GM18520 (cell line): ENCODE measurements at regions not wholly inside any gene's neighbourhood (a gene's known extent, or its start where the extent isn't known, plus 50 kb on each side); places are given as distances from the start of the nearest gene placed in this dataset.

Experiments
- ATAC-seq: cut with Tn5 transposase; IDR thresholded peaks from one replicate; pipeline ENCODE4 v1.9.1; 2021; ENCODE audit not compliant: unreplicated experiment

DNA sequence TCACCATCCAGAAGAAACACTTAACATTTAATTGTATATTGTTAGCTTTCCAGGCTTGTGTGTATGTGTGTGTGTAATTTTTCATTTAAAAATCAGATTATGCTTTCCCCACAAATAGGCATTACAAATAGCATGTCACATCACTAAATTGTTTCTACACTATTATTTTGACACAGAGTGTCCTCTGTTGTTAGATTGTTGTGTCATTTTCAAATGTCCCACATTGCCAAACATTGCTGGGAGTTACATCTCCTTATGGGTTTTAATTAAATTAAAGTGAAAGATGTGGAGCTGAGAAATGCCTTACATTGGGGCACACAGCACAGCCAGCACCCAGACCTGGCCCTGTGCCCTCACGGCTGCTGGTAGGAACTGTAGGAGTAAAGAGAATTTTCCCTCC is 295.6 kb downstream of the ZEB1 start:
- ATAC-seq = no peak

DNA sequence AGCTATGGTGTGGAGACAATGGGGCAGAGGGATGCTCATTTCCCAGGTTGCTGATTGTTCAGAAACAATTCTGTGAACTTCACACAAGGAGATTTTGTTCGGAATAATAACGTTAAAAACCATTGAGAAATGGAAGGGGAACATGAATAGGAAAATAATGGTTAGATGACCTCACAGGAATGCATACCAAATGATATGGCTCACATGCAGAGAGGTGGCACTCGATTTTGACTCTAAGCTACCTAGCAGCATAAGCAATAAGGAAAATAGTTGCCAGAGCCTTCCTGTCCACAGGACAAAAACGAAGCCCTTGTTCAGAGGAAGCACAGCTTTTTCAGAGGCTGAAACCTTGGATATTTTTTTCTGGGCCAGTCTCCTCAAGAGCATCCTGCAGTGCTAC is 293.1 kb downstream of the ZEB1 start:
- no peak for ATAC-seq

DNA sequence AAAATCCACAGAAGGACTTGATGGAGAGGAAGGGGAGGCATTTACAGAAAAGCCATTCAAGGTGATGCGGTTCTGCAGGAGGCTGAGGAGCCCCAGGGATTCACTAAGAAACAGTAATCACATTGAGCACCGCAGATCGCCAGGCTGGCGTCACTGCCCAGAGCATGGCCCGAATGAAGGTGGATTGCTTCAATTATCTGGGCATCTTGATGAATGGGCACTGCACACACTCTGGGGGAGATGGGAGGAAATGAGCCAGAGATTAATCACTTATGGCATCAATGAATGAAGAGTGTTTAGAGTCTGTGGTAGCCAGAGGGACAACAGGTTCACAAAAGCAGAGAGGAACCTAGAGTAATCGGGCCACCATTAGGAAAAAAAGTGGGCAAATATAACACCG is 292.1 kb downstream of the ZEB1 start:
- no peak for ATAC-seq

DNA sequence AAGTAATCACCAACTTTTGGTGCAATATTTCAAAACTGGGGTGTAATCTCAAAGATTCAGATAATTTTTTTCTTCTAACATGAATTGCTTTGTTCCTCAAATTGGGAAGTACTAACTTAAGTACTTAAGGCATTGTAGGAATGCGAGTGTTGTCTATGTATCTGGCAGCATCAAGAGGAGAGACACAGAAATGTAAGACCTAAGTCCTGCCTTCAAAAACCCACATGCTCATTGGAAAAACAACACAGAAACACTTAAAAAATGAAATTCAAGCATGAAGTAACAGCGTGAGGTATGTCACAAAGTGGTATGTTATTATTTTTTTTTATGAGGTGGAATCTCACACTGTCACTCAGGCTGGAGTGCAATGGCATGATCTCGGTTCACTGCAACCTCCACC is 288.5 kb downstream of the ZEB1 start:
- no peak for ATAC-seq

DNA sequence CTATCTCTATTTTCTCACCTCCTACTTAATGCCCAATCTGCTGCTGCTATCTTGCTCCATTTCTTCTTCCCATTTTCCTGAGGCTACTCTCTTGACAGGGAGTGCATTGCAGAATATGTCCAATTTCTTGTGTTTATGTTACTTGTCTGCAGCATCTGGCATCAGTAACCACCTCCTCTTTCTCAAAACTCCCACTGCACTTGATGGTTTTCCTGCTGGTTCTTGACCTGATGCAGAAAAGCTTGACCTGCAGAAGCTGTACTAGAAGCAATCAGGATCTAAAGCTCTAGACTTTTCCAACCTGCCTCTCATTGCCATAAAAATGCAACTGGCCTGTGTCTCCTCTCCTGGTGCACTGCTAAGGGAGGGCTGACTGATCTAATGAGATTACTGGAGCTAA is 287.8 kb downstream of the ZEB1 start:
- no peak for ATAC-seq

DNA sequence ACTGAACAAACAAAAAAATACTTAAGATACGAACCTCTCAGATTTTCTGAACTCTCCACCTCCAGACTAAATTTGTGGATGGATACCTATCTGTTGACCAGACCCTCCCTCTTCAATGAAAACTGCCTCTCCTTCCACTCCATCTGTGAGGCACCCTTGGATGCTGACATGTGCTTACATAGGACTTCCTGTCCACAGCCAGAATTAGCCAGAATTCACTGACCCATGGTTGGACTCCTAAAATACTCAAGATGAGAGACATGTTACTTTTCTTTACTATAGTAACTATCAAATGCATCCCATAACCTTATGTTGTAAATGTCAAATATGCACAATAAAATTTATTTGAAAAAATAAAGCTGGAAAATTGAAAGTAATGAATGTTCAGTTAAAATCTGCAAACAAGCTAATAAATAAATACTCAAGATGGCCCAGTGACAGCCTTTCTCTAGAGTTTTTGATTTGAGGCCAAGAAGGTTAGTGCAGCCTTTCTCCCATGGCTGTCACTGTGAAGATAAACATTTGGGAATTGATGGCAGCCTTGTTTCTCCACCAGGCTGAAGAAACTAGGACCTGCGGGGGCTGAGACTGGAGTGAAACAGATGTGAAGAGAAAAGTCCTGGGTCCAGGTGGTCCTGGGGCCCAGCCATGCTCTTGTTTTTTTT is 287.0 kb downstream of the ZEB1 start:
- no peak for ATAC-seq

DNA sequence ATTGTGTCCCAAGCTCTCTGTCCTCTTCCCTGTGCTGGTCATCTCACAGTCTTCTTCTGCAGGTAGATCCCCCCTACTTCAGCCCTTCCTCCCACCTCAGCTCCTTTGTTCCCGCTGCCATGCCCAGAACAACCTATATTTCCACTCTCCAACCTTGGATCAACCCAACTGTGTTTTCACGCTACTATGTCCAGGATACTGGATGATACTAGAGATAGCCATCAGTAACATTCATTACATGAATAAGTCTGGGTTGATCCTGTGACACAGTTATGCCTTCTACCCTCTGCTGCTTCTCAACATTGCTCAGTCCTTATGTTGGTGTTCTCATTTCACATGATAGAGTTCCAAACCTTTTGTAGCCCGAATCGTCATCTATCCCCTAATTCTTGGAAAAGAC is 286.4 kb downstream of the ZEB1 start:
- no peak for ATAC-seq

DNA sequence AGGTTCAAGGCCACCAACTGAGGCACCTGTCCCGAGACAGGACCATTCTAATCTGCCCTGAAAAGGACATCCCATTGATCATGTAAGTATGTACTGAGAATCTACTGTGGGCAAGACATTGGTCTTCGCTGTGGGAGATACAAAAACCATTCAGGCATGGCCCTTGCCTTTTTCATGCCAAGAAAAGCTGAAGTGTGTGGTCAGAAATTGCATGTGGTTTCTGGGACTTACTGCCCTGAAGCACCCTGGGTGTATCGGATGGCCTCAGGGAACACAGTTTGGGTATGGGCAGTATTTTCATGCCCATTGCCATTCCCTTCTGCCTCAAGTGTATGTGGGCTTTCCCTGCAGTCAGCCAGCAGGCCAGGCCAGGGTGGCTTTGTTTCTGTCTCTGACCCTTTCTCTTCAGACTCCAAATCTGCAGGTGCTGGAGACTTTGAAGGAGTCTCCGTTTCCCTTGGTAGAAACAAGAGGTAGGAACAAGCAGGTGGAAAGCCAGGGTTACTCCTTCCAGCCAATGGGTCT is 285.7 kb downstream of the ZEB1 start:
- ATAC-seq = no peak

DNA sequence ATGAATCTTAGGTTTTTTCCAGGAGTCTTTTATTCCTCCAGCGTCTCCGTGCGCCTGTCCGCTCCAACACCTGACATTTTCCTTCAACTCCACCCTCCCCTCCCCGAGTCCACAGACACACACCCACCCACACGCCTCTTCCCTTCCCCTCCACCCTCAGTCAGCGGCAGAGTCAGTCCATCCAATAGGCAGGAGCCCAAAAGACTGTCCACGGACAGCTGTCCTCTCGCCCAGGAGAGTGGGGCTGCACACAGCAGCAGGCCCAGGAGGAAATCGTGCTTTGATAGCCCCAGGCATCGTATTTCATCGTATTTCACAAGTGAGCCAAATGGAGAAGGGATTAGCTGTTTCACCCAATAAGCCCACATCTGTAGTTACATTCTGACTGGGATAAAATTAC is 285.1 kb downstream of the ZEB1 start:
- ATAC-seq = no peak

DNA sequence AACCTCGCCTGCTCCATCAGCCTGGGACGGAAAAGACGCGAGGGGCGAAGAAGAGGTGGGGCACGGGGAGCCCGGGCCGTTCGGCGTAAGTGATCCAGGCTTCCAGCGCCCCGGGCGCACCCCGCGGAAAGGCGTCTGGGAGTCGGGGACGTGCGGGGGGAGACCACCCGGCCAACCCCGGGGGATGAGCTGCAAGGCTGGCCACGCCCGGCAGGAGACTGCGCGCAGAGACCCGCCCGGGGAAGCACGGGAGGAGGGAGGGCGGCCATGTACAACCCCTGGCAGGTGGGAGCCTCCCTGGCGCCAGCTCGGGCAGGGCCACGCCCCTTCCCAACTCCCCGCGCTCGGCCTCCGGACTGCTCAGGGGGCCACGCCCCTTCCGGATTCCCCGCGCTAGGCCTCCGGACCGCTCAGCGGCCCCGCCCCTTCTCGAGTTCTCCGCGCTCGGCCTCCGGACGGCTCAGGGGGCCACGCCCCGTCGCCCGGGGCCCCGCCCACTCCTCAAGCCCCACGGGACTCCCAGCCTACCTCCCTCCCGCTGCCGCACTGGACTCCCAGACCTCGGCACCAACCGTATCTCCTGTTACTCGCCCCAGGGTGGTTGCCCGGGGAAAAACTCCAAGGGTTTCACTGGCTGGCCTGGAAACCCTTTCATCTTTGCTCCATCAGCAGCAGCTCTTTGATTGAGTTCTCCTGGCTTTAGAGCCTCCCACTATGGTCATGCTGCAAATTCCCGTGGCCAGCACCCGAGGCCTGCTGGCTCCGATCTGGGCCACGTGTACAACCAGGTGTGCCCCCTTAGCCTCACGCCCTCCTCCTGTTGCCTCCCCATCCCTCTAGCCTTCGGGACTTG is 284.4 kb downstream of the ZEB1 start:
- ATAC-seq = peak; percentile 93

DNA sequence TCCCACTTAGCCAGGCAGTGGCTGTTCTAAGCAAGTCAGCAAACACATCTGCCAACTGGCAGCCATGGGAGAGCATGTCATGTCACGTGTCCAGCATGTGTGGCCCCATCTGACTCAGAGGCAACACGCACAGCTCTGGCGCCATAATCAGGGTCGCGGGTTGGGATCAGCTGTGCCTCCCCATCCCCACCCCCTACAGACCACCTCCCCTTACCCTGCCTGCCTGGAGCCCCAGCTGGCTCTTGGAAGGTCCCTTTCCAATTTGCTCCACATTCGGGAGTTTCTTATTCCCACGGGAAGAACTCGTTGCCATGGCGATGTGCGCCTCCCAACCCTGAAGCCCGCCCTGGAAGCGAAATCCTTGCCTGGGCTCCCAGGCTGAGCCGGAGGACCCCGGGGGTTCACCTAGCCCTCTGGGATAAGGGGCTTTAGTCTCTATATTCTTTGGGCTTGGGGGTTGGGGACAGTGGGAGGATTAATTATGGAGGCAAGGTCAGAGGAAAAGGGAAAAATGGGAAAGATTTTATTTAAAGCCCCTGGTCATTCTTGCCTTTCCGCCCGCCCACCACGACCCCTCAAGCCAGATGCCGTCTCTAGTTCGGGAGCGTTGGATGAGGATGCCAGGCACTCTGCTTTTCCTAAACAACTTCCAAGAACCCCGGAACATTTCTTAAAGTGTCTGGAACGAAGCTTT is 283.7 kb downstream of the ZEB1 start:
- ATAC-seq = no peak

DNA sequence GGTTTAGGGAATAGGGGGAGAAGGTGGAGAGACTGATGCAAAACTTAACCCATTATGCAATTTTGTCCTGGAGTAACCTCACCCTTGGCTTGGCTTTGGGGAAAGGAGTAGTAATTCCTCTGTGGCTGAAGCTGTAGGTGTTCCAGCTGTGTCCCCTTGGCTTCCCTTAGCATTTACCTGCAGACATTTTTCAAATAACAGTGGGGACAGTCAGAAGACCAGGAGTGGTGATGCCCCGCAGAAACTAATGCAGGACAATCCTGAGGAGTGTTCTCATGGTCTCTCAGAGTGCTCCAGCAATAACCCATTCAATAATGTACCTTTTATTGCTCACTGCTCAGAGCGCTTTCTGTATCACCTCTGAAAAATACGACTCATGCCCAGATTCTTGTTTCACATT is 282.1 kb downstream of the ZEB1 start:
- ATAC-seq = no peak

DNA sequence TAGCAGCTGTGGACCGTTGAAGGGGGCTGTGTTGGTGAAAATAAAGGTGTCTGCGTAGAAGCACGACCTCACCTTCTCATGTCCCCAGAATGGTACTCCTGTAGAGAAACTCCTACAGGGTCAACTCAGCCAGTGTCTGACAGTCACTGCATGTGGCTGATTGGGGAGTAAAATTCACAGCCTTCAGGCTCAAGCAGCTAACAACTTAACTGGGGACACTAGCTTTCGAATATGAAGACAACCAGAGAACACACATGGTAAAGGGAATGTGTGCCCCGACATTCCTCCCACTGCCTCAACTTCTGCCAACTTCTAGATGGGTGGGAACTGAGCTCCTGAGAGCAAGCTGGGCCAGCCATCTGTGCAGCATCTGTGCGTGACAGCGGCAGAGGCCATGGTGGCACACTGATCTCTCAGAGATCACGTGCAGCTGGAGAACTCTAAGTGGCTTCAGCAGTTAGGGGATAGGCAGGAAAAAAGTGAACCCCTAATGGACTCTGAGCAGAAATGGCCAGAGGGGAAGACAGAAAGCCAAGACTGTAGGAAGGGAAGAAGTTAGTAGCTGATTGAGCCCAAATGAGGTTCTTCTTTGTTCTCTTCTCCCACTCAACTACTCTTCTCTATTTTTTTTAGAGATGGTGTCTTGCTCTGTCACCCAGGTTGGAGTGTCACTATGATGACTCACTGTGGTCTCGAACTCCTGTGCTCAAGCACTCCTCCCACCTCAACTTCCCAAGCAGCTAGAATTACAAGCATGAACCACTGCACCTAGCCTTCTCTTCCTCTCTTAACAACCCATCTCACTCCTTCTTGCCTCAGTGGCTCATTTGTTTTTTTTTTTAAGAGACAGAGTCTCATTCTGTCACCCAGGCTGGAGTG is 280.8 kb downstream of the ZEB1 start:
- ATAC-seq = no peak

DNA sequence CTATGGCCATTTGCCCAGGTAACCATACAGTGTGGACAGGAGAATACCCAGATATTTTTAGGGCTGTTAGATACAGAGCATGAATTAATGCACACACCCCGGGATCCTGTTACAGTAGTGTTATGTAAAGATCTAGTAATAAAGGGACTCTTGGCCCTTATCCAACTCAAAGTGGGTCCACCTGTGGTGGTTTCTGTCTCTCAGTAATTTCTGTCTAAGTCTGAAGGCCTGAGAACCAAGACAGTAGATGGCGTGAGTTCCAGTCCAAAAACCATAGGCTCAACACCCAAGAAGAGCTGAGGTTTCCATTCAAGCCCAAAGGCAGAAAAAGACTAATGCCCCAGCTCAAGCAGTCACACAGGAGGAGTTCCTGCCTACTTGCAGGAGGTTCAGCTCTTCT is 277.7 kb downstream of the ZEB1 start:
- no peak for ATAC-seq

DNA sequence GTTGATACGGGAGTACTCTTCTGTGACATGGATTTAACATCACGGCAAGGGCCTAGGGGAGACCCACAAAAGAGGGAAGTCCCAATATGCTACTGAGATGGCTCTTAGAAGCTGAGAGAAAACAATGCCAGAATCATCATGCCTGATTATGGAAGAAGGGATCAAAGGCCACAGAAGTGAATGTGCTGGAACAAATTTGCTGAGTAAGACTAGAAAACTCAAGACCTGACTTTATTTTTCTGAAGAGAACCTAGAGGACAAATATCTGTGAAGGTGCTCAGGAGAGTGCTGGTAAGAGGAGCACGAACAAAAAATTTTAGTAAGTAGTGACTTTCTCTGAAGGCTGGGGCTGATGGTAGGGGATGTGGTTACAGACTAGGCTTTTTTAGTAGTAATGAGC is 277.0 kb downstream of the ZEB1 start:
- no peak for ATAC-seq

DNA sequence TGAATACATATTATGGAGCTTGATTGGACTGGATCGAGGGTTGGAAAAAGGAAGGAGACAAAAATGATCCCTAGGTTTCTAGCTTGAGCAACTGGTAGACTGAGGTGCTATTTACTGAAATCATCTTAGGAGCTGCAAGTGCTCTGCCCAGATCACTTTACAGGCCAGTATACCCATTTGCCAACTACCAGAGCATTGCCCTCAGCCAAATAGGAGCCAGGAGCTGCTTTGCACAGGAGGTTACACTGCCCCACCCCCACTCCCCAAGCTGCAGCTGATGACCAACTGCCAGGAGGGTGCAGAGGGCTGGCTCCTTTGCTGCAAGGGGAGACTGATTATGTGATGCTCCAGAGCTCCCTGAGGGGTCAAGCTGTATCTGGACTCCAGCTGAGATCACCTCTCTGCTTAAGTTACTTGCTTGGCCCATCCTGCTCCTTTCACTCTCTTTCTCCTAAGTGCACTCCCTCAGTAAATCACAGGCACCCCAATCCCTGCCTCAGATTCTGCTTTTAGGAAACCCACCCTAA is 275.4 kb downstream of the ZEB1 start:
- no peak for ATAC-seq

DNA sequence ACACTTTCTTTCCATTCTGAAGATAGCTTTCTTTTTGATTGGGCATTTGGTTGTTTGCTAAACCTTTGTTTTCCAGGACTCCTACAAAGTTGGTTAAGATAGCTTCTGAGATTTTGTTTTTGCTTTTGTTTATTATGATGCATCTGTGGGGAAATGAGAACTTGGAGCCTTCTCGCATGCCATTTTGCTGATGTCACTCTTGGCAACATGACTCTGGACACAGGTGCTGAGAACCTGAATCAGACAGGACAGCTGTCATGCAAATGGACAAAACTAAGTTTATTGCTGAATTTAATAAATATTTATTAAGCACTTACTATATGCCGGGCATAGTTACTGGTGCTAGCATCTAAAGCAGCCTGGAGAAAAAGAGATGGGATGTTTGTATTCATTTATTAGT is 274.1 kb downstream of the ZEB1 start:
- no peak for ATAC-seq

DNA sequence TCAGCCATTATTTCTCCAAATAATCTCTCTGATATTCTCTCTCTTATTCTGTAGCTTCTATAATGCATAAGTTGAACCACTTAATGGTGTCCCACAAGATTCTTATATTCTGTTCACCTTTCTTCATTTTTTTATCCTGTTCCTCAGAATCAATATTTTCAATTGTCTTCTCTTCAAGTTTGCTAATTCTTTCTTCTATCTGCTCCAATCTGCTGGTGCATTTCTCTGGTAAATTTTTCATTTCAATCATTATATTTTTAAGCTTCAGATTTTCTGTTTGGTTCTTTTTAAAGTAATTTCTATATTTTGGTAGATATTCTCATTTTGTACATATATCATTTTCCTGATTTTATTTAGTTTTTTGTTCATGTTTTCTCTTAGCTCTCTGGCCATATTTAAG is 272.6 kb downstream of the ZEB1 start:
- no peak for ATAC-seq

DNA sequence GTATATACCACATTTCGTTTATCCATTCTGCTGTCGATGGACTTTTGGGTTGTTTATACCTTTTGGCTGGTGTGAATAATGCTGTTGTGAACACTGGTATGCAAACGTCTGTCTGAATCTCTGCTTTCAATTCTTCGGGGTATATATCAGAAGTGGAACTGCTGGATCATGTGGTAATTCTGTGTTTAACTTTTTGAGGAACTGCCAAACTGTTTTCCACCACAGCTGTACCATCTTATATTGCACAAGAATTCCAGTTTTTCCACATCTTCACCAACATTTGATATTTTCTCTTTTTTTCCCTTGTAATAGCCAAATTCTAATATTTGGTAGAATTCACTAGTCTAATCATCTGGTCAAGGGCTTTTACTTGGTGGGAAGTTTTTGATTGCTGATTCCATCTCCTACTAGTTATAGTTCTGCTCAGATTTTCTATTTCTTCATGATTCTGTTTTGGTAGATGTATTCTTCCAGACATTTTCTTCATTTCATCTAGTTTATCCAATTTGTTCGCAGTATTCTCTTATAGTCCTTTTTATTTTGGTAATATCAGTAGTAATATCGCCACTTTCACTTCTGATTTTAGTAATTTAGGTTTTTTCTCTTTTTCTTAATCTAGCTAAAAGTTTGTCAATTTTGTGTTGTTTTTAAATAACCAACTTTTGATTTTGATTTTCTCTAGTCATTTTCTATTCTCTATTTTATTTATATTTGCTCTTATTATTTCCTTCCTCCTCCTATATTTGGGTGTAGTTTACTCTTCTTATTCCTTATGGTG is 271.2 kb downstream of the ZEB1 start:
- ATAC-seq = no peak

DNA sequence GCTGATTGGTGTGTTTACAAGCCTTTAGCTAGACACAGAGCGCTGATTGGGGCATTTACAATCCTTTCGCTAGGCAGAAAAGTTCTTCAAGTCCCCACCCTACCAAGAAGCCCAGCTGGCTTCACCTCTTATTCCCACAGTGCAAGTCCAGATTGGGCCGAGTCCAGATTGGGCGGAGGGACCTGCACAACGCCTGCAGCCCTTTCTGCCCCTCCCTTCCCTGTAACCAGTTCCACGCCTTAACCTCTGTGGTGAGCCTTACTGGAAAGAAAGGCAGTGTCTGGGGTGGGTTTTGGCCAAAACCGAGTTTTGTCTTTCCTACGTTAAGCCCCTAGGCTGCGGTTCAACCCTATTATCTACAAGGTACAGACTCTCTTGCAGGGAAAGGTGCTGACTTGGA is 268.7 kb downstream of the ZEB1 start:
- no peak for ATAC-seq
